Erythroblast (primary cell): ENCODE measurements at regions not wholly inside any gene's neighbourhood (a gene's known extent, or its start where the extent isn't known, plus 50 kb on each side); places are given as distances from the start of the nearest gene placed in this dataset.

Source experiments
- DNase-seq, 2 experiments: peaks; one replicate each; lab custom pipeline; 2025; lab: John Stamatoyannopoulos, UW
- GATA1 ChIP-seq: IDR thresholded peaks from 2 replicates; pipeline ENCODE4 v1.6.1; 2011; ENCODE audit warnings: low read depth, mild to moderate bottlenecking, control low read depth, low read length, moderate library complexity
- POLR2A ChIP-seq: IDR thresholded peaks from 2 replicates; pipeline ENCODE4 v1.6.1; 2011; ENCODE audit warnings: mild to moderate bottlenecking, low read length

GRCh38 chr16:49216593-49216992 is 65.0 kb downstream of the CBLN1 start:
- DNase-seq: no peak
- TF ChIP-seq GATA1 (no peak), POLR2A (no peak)

- DNase-seq: no peak
- no peak for TF ChIP-seq GATA1
- TF ChIP-seq POLR2A: no peak
Observed at GRCh38 chr16:49213594-49213993, 68.0 kb downstream of the CBLN1 start.

DNA sequence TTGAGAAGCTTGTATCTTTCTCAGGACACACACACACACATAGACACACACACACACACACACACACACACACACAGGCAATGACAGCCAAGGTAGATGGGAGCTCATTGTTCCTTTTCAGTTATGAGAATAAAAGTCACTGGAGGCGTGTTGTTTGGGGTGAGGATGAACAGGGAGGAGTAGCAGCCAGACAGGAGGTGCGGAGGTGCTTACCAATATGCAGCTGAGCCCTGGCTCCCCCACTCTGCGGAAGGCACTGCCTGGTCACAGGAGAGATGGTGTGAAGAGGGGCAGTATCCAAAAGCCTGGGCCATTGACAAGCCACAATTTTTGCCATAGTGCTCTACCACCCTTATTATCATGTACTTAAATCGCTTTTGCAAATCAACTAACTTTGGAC is 77.4 kb downstream of the CBLN1 start:
- TF ChIP-seq GATA1 (no peak), POLR2A (no peak)
- DNase-seq: no peak

DNA sequence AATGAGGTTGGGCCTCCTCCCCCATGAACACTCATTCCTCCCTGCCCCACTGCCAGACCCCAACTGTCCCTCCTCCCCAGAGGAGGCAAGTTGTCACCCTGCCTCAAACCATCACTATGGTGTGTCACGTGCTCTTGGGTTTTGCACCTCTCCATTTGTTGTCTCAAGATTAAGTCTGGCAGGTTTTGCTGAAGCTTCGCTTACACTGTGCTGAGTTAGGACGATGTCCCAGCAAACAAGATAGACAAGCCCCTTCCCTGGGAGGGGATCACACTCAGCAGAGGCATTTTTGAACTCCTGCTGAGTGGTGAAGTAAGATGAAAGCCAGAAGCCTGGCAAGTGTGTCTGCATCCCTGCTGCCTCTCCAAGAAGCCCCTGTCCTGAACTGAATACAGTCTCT is 78.3 kb downstream of the CBLN1 start:
- no peak for TF ChIP-seq POLR2A
- TF ChIP-seq GATA1: no peak
- DNase-seq: no peak

DNA sequence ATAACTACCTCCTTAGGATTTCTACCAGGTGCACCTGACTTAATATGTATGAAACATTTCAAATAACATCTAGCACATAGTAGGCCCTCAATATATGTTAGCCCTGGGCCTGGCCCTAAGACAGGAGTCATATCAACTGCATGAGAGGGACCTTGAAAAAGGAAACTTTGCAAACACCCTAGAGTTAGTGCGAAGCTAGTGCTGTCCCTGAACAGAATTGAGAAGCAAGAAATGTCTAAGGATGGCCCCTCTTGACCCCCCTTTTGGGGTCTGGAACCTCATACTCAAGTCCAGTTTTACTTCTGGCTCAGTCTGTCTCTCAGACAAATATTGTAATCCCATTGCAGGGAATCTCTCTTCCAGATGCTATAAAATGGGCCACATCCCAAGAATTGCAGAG is 80.5 kb downstream of the CBLN1 start:
- TF ChIP-seq POLR2A (no peak), GATA1 (no peak)

GRCh38 chr16:49200223-49200820 is 81.3 kb downstream of the CBLN1 start:
- TF ChIP-seq POLR2A (no peak), GATA1 (no peak)
- DNase-seq: no peak

More for the DNA sequence above, 80.5 kb downstream of the CBLN1 start:
- DNase-seq: no peak

GRCh38 chr16:49195237-49195548 is 86.4 kb downstream of the CBLN1 start:
- TF ChIP-seq GATA1 (no peak), POLR2A (no peak)
- DNase-seq: no peak

GRCh38 chr16:49194537-49195236 is 87.0 kb downstream of the CBLN1 start:
- no peak for DNase-seq
- TF ChIP-seq GATA1 (no peak), POLR2A (no peak)

DNA sequence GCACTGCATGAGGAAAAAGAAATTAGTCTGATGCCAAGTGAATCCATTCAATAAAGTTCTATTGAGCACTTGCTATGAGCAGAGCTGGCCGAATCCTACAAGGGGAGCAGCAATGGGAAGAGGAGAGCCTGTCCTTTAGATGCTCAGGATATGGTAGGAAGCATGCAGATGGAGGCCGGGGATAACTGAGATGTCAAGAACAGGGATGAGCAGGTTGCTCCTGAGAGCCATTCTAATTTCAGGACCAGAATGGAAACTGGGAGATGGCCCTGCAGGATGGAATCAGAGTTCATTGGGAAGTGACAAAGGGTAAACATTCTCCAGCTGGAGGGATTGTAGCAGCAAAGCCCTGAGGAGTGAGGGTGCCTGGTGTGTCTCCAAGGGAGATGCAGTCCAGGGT is 88.0 kb downstream of the CBLN1 start:
- no peak for TF ChIP-seq GATA1
- no peak for TF ChIP-seq POLR2A
- DNase-seq: no peak

DNA sequence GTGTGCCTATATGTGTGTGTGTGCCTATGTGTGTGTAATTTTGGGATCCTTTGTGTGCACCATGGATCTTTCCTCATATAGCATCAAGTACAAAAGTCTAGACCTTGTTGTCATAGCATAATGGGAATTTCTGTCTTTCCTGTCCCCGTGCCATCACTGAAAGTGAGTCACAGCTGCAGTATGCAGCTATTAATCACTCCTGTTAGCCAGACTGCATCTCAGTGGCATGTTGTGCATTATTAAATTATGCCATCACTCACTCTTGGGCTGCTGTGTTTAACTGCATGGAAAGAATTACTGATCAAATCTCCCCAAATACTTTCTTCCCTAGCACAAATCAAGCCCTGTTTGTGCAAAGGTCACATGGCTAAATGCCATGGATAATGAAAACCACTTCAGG is 92.4 kb downstream of the CBLN1 start:
- no peak for DNase-seq
- no peak for TF ChIP-seq POLR2A
- TF ChIP-seq GATA1: no peak

DNA sequence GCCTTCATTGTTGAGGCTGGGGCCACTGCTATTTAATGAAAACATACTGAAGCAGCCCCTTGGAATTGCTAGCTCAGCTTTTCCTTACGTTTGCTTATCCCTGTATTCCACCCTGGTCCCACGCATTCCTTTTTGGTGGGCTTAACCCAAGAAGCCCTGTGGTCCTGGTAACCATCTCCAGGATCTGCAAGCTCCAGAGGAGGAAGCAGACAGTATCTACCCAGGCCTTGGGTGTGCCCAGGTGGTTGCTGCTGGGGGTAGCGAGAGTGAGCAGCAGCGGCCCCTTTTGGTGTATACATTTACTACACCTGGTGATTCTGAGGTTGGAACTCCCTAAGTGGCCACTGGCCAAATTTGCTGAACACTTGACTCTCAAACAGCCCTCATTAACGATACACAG is 97.7 kb downstream of the CBLN1 start:
- no peak for TF ChIP-seq GATA1
- no peak for TF ChIP-seq POLR2A
- peak in 1 of 2 experiments; percentile 18 for DNase-seq

GRCh38 chr16:49181791-49182518 is 99.7 kb downstream of the CBLN1 start:
- no peak for DNase-seq
- TF ChIP-seq POLR2A (no peak), GATA1 (no peak)

GRCh38 chr16:49179714-49180330 is 101.8 kb downstream of the CBLN1 start:
- TF ChIP-seq POLR2A: no peak
- TF ChIP-seq GATA1: no peak
- DNase-seq: no peak

GRCh38 chr16:49168126-49168525 is 113.5 kb downstream of the CBLN1 start:
- TF ChIP-seq POLR2A (no peak), GATA1 (no peak)
- no peak for DNase-seq
